ENCODE measurements at regions not wholly inside any gene's neighbourhood (a gene's known extent, or its start where the extent isn't known, plus 50 kb on each side); places are given as distances from the start of the nearest gene placed in this dataset.

DNA sequence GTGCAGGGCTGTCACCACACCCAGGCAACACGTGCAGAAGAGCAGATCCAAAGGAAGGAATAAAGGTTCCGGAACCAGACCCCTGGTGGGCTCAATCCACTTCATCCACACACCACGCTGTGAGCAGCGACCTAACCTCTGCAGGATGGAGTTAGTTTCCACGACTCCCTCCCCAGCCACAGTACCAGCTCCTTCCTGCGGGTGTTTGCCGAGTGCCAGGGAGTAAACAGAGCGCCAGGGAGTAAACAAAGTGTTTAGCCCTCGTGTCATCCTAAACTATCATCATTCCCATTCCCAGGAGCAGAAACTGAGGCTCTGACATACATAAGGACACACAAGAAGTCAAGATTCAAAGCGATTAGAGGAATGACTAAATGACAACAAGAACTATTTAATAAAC is 261.3 kb downstream of the MN1 start:
- TF ChIP-seq, protein P1, sequence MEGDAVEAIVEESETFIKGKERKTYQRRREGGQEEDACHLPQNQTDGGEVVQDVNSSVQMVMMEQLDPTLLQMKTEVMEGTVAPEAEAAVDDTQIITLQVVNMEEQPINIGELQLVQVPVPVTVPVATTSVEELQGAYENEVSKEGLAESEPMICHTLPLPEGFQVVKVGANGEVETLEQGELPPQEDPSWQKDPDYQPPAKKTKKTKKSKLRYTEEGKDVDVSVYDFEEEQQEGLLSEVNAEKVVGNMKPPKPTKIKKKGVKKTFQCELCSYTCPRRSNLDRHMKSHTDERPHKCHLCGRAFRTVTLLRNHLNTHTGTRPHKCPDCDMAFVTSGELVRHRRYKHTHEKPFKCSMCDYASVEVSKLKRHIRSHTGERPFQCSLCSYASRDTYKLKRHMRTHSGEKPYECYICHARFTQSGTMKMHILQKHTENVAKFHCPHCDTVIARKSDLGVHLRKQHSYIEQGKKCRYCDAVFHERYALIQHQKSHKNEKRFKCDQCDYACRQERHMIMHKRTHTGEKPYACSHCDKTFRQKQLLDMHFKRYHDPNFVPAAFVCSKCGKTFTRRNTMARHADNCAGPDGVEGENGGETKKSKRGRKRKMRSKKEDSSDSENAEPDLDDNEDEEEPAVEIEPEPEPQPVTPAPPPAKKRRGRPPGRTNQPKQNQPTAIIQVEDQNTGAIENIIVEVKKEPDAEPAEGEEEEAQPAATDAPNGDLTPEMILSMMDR (IDR thresholded peaks at IDR 0.05), result no peak
- no peak for TF ChIP-seq EZH2 (IDR thresholded peaks at IDR 0.05; ENCODE audit: borderline replicate concordance, insufficient read depth, low read depth, low read length, poor library complexity, severe bottlenecking)
